Right atrium auricular region (tissue), 2 donors: ENCODE measurements at regions not wholly inside any gene's neighbourhood (a gene's known extent, or its start where the extent isn't known, plus 50 kb on each side); places are given as distances from the start of the nearest gene placed in this dataset.
"Not testable (repeated sequence)": the region's sequence is repeated elsewhere in the genome, so short reads cannot be mapped to it uniquely, and the experiment has no call there.

Experiments
- DNase-seq: peaks from one replicate; pipeline ENCODE4 v3.0.0-alpha.2; 2019; ENCODE audit warnings: low spot score
- H3K27ac ChIP-seq, 2 donors: fragments of 200-600 bp; sonication (generic); 1 replicate in 1 of 2; 2 replicates in 1 of 2; pipeline ENCODE4 v1.5.1; 2016 to 2019
- H3K27me3 ChIP-seq, 2 donors: fragments of 200-600 bp; sonication (generic); one replicate each; pipeline versions ENCODE4 v1.5.1 to v1.6.0; 2017 to 2019
- H3K36me3 ChIP-seq: fragments of 200-600 bp; sonication (generic); one replicate; pipeline ENCODE4 v1.5.1; 2016
- H3K4me1 ChIP-seq, 2 donors: fragments of 200-600 bp; sonication (generic); one replicate each; pipeline versions ENCODE4 v1.5.1 to v1.6.0; 2017 to 2019
- H3K4me3 ChIP-seq, 2 donors: fragments of 200-600 bp; sonication (generic); 1 replicate in 1 of 2; 2 replicates in 1 of 2; pipeline ENCODE4 v1.5.1; 2017 to 2019; ENCODE audit warnings: mild to moderate bottlenecking in 1 of 2, moderate library complexity in 1 of 2
- H3K9me3 ChIP-seq, 2 donors: fragments of 200-600 bp; sonication (generic); one replicate each; pipeline ENCODE4 v1.5.1; 2019
- TF ChIP-seq, protein P1 (sequence below), 2 donors: fragments of 200-600 bp; sonication (generic); IDR thresholded peaks; one replicate each; pipeline ENCODE4 v1.5.1; 2019; ENCODE audit warnings: antibody characterized with exemption in 2 of 2

GRCh38 chr7:13627455-13627854 is 362.0 kb downstream of the ETV1 start:
- DNase-seq, result no peak
- Histone ChIP-seq H3K36me3 (no peaks in the 10 kb centered on the region), H3K4me1 (no peaks in the 10 kb centered on the region), H3K27ac (no peak overlapping the region), H3K9me3 (peaks cover 0 to 7% of the 10 kb centered on the region in 2 donors), H3K4me3 (no peak overlapping the region), H3K27me3 (no peaks in the 10 kb centered on the region)
- TF ChIP-seq, protein P1, sequence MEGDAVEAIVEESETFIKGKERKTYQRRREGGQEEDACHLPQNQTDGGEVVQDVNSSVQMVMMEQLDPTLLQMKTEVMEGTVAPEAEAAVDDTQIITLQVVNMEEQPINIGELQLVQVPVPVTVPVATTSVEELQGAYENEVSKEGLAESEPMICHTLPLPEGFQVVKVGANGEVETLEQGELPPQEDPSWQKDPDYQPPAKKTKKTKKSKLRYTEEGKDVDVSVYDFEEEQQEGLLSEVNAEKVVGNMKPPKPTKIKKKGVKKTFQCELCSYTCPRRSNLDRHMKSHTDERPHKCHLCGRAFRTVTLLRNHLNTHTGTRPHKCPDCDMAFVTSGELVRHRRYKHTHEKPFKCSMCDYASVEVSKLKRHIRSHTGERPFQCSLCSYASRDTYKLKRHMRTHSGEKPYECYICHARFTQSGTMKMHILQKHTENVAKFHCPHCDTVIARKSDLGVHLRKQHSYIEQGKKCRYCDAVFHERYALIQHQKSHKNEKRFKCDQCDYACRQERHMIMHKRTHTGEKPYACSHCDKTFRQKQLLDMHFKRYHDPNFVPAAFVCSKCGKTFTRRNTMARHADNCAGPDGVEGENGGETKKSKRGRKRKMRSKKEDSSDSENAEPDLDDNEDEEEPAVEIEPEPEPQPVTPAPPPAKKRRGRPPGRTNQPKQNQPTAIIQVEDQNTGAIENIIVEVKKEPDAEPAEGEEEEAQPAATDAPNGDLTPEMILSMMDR (IDR thresholded peaks at IDR 0.05), result no peak

- H3K36me3 ChIP-seq, result no peaks in the 10 kb centered on the region
- H3K27me3 ChIP-seq, result no peaks in the 10 kb centered on the region
- no peak overlapping the region for H3K27ac ChIP-seq
- DNase-seq, result no peak
- no peak overlapping the region for H3K4me3 ChIP-seq
- H3K4me1 ChIP-seq, result no peaks in the 10 kb centered on the region
- peaks cover 0 to 7% of the 10 kb centered on the region in 2 donors for H3K9me3 ChIP-seq
- TF ChIP-seq, protein P1 (IDR thresholded peaks at IDR 0.05), result no peak
Measured at GRCh38 chr7:13628239-13629001, 361.0 kb downstream of the ETV1 start.

DNA sequence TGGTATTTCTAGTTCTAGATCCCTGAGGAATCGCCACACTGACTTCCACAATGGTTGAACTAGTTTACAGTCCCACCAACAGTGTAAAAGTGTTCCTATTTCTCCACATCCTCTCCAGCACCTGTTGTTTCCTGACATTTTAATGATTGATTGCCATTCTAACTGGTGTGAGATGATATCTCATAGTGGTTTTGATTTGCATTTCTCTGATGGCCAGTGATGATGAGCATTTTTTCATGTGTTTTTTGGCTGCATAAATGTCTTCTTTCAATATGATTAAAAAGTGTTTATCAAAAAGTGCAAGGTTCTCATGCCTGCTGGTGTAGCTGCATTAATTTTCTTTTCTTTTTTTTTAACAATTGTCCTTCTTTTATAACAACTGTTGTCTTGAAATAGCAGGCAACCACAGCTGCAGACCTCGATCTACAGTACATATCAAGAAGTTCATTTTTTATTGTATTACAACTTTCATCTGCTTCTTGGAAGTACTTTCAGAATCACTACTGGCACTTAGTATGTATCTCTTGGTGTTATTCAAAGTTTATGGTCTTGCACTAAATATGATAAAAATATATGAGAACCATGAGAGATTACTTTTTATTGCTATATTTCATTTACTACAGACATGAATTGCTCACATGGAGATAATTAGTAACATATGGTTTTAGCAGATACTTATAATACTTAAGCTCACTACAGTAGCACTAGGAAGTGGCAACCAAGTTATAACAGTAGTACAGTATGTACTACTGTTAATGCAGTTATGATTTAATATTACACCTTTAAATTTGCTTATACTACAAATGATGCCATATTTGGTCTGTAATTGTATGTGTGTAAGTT is 358.0 kb downstream of the ETV1 start:
- not testable (repeated sequence) for H3K36me3 ChIP-seq

GRCh38 chr7:13633857-13634256 is 355.6 kb downstream of the ETV1 start:
- TF ChIP-seq, protein P1 (IDR thresholded peaks at IDR 0.05), result no peak
- DNase-seq, result no peak

More for the DNA sequence above, 358.0 kb downstream of the ETV1 start:
- H3K27me3 ChIP-seq, H3K9me3 ChIP-seq, H3K27ac ChIP-seq, H3K4me3 ChIP-seq, DNase-seq, H3K4me1 ChIP-seq: not testable (repeated sequence)

GRCh38 chr7:13639396-13639795 is 350.1 kb downstream of the ETV1 start:
- TF ChIP-seq, protein P1 (IDR thresholded peaks at IDR 0.05), result no peak
- Histone ChIP-seq H3K4me1 (no peaks in the 10 kb centered on the region), H3K9me3 (no peaks in the 10 kb centered on the region), H3K27ac (no peak overlapping the region), H3K36me3 (no peaks in the 10 kb centered on the region), H3K27me3 (no peaks in the 10 kb centered on the region), H3K4me3 (no peak overlapping the region)
- DNase-seq, result no peak

More at GRCh38 chr7:13633857-13634256, 355.6 kb downstream of the ETV1 start:
- H3K27me3 ChIP-seq, result no peaks in the 10 kb centered on the region
- H3K36me3 ChIP-seq, result no peaks in the 10 kb centered on the region
- H3K9me3 ChIP-seq, result peaks cover 0 to 7% of the 10 kb centered on the region in 2 donors
- H3K4me3 ChIP-seq, result no peak overlapping the region
- H3K27ac ChIP-seq, result no peak overlapping the region
- no peaks in the 10 kb centered on the region for H3K4me1 ChIP-seq

DNA sequence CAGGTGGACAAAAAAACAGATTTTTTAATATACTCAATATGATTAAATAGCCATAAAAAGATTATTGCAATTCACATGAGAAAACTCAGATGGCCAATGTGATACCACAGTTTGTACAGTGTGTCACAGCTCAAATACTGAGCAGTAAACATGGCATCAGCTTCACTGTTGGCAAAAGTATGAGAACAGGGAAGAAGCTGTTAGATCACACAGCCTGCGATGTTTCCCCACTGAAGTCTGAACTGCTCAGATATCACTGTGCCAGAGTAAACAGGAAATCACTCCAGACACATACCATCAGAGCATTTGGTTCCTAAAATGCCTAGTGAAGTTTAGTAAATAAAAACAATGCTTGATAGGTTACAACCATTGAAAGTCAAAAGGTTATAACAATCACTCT is 347.8 kb downstream of the ETV1 start:
- TF ChIP-seq, protein P1 (IDR thresholded peaks at IDR 0.05), result no peak
- H3K4me3 ChIP-seq, result no peak overlapping the region
- no peaks in the 10 kb centered on the region for H3K36me3 ChIP-seq
- H3K27me3 ChIP-seq, result no peaks in the 10 kb centered on the region
- no peaks in the 10 kb centered on the region for H3K9me3 ChIP-seq
- H3K27ac ChIP-seq, result no peak overlapping the region
- no peak for DNase-seq
- H3K4me1 ChIP-seq, result no peaks in the 10 kb centered on the region
